Smooth muscle cell (in vitro differentiated cells): ENCODE measurements at regions not wholly inside any gene's neighbourhood (a gene's known extent, or its start where the extent isn't known, plus 50 kb on each side); places are given as distances from the start of the nearest gene placed in this dataset.

Source experiments
- DNase-seq: peaks from one replicate; lab custom pipeline; 2025; ENCODE audit not compliant: unreplicated experiment; lab: John Stamatoyannopoulos, UW
- H2AFZ ChIP-seq: fragments of 200-600 bp; sonication (generic); 2 replicates; pipeline ENCODE4 v1.6.0; 2016; ENCODE audit warnings: antibody characterized with exemption, low read depth, mild to moderate bottlenecking
- H3F3A ChIP-seq: fragments of 200-600 bp; sonication (generic); 2 replicates; pipeline ENCODE4 v1.6.0; 2017; ENCODE audit warnings: antibody characterized with exemption, low read depth
- H3K27ac ChIP-seq: fragments of 200-600 bp; sonication (generic); 2 replicates; pipeline ENCODE4 v1.5.1; 2016; ENCODE audit warnings: low read depth, mild to moderate bottlenecking
- H3K27me3 ChIP-seq: fragments of 200-600 bp; sonication (generic); 2 replicates; pipeline ENCODE4 v1.6.1; 2016; ENCODE audit warnings: low read depth, mild to moderate bottlenecking
- H3K36me3 ChIP-seq: fragments of 200-600 bp; sonication (generic); 2 replicates; pipeline ENCODE4 v1.5.1; 2016; ENCODE audit warnings: low read depth
- H3K4me1 ChIP-seq: fragments of 200-600 bp; sonication (generic); 2 replicates; pipeline ENCODE4 v1.5.1; 2016; ENCODE audit warnings: low read depth
- H3K4me2 ChIP-seq: fragments of 200-600 bp; sonication (generic); 2 replicates; pipeline ENCODE4 v1.6.0; 2016; ENCODE audit warnings: mild to moderate bottlenecking
- H3K4me3 ChIP-seq: fragments of 200-600 bp; sonication (generic); 2 replicates; pipeline ENCODE4 v1.5.1; 2016; ENCODE audit warnings: mild to moderate bottlenecking
- H3K79me2 ChIP-seq: fragments of 200-600 bp; sonication (generic); 2 replicates; pipeline ENCODE4 v1.6.0; 2016; ENCODE audit warnings: low read depth, mild to moderate bottlenecking
- H3K9ac ChIP-seq: fragments of 200-600 bp; sonication (generic); 2 replicates; pipeline ENCODE4 v1.6.0; 2016; ENCODE audit warnings: low read depth
- H3K9me3 ChIP-seq: fragments of 200-600 bp; sonication (generic); replicated peaks from 2 replicates; pipeline ENCODE4 v1.5.1; 2016; ENCODE audit warnings: low read depth
- H4K20me1 ChIP-seq: fragments of 200-600 bp; sonication (generic); 2 replicates; pipeline ENCODE4 v1.6.0; 2016; ENCODE audit warnings: low read depth
- CTCF ChIP-seq: fragments of 200-600 bp; sonication (generic); IDR thresholded peaks from 2 replicates; pipeline ENCODE4 v1.5.1; 2017; ENCODE audit warnings: borderline replicate concordance, mild to moderate bottlenecking, antibody characterized with exemption; ENCODE audit not compliant: insufficient read depth, poor library complexity, severe bottlenecking
- WGBS: methylation state at CpG from one replicate; pipeline ENCODE4 v1.1.7; 2016; ENCODE audit warnings: low lambda C conversion rate; 5-methylcytosine and 5-hydroxymethylcytosine counted together

GRCh38 chr6:79385893-79386292, 151.3 kb downstream of the LCA5 start:
- Histone ChIP-seq H3K9ac (no peak overlapping the region), H4K20me1 (no peaks in the 10 kb centered on the region), H3K27me3 (no peaks in the 10 kb centered on the region), H3K79me2 (no peaks in the 10 kb centered on the region), H3K4me1 (no peaks in the 10 kb centered on the region), H3K4me3 (no peak overlapping the region), H3F3A (no peaks in the 10 kb centered on the region), H3K27ac (no peak overlapping the region), H3K9me3 (no peaks in the 10 kb centered on the region), H2AFZ (no peak overlapping the region), H3K36me3 (no peaks in the 10 kb centered on the region), H3K4me2 (no peak overlapping the region)
- TF ChIP-seq CTCF: no peak
- no peak for DNase-seq
- 85% methylated on average over 4 of the region's 4 CpGs for WGBS

- H3F3A ChIP-seq: no peaks in the 10 kb centered on the region
- H3K27me3 ChIP-seq: no peaks in the 10 kb centered on the region
- WGBS: 90% methylated on average over 1 of the region's 1 CpG
- no peak overlapping the region for H3K4me2 ChIP-seq
- no peak overlapping the region for H3K9ac ChIP-seq
- no peak overlapping the region for H3K4me3 ChIP-seq
- TF ChIP-seq CTCF: no peak
- no peak for DNase-seq
- no peak overlapping the region for H3K27ac ChIP-seq
- H4K20me1 ChIP-seq: no peaks in the 10 kb centered on the region
- H3K79me2 ChIP-seq: no peaks in the 10 kb centered on the region
- no peaks in the 10 kb centered on the region for H3K36me3 ChIP-seq
- no peak overlapping the region for H2AFZ ChIP-seq
- H3K4me1 ChIP-seq: no peaks in the 10 kb centered on the region
- no peaks in the 10 kb centered on the region for H3K9me3 ChIP-seq
Observed at GRCh38 chr6:79385333-79385732, 150.9 kb upstream of the HMGN3 start.

- no peak overlapping the region for H3K4me2 ChIP-seq
- no peaks in the 10 kb centered on the region for H3K79me2 ChIP-seq
- no peak for DNase-seq
- H3K27me3 ChIP-seq: no peaks in the 10 kb centered on the region
- H3K27ac ChIP-seq: no peak overlapping the region
- no peaks in the 10 kb centered on the region for H3K36me3 ChIP-seq
- TF ChIP-seq CTCF: no peak
- H3K4me1 ChIP-seq: no peaks in the 10 kb centered on the region
- no peak overlapping the region for H3K9ac ChIP-seq
- 100% methylated on average over 1 of the region's 1 CpG for WGBS
- H3K4me3 ChIP-seq: no peak overlapping the region
- H2AFZ ChIP-seq: no peak overlapping the region
- no peaks in the 10 kb centered on the region for H3K9me3 ChIP-seq
- H3F3A ChIP-seq: no peaks in the 10 kb centered on the region
- H4K20me1 ChIP-seq: no peaks in the 10 kb centered on the region
Observed at GRCh38 chr6:79384845-79385244, 150.4 kb upstream of the HMGN3 start.

- 98% methylated on average over 5 of the region's 5 CpGs for WGBS
- Histone ChIP-seq H3K79me2 (no peaks in the 10 kb centered on the region), H4K20me1 (no peaks in the 10 kb centered on the region), H3K4me2 (no peak overlapping the region), H3K9me3 (no peaks in the 10 kb centered on the region), H2AFZ (no peak overlapping the region), H3K9ac (no peak overlapping the region), H3K36me3 (no peaks in the 10 kb centered on the region), H3F3A (no peaks in the 10 kb centered on the region), H3K27ac (no peak overlapping the region), H3K27me3 (no peaks in the 10 kb centered on the region), H3K4me3 (no peak overlapping the region), H3K4me1 (no peaks in the 10 kb centered on the region)
- DNase-seq: no peak
- no peak for TF ChIP-seq CTCF
Observed at GRCh38 chr6:79378957-79379356, 144.5 kb upstream of the HMGN3 start.
